GM23248 (cell line): ENCODE measurements at regions not wholly inside any gene's neighbourhood (a gene's known extent, or its start where the extent isn't known, plus 50 kb on each side); places are given as distances from the start of the nearest gene placed in this dataset.

Experiments used
- DNase-seq: peaks from one replicate; pipeline ENCODE4 v3.0.0-alpha.2; 2015
- H2AFZ ChIP-seq: fragments of 200-600 bp; sonication (generic); 2 replicates; pipeline ENCODE4 v1.6.1; 2016; ENCODE audit warnings: antibody characterized with exemption
- H3F3A ChIP-seq: fragments of 200-600 bp; sonication (generic); 2 replicates; pipeline ENCODE4 v1.6.1; 2016; ENCODE audit warnings: mild to moderate bottlenecking, antibody characterized with exemption, mixed run types; ENCODE audit not compliant: insufficient read depth
- H3K27ac ChIP-seq: fragments of 200-600 bp; sonication (generic); 2 replicates; pipeline ENCODE4 v1.5.1; 2016; ENCODE audit warnings: mild to moderate bottlenecking
- H3K27me3 ChIP-seq: fragments of 200-600 bp; sonication (generic); replicated peaks from 2 replicates; pipeline ENCODE4 v1.6.1; 2016; ENCODE audit warnings: mild to moderate bottlenecking; ENCODE audit not compliant: insufficient read depth
- H3K36me3 ChIP-seq: fragments of 200-600 bp; sonication (generic); 2 replicates; pipeline ENCODE4 v1.6.1; 2016; ENCODE audit warnings: low read depth, mild to moderate bottlenecking
- H3K4me1 ChIP-seq: fragments of 200-600 bp; sonication (generic); 2 replicates; pipeline ENCODE4 v1.6.1; 2016; ENCODE audit warnings: mild to moderate bottlenecking; ENCODE audit not compliant: insufficient read depth
- H3K4me2 ChIP-seq: fragments of 200-600 bp; sonication (generic); one replicate; pipeline ENCODE4 v1.6.1; 2016; ENCODE audit warnings: mild to moderate bottlenecking; ENCODE audit not compliant: unreplicated experiment
- H3K4me3 ChIP-seq: fragments of 200-600 bp; sonication (generic); 2 replicates; pipeline ENCODE4 v1.5.1; 2016; ENCODE audit warnings: mild to moderate bottlenecking
- H3K79me2 ChIP-seq: fragments of 200-600 bp; sonication (generic); 2 replicates; pipeline ENCODE4 v1.6.1; 2016; ENCODE audit warnings: mild to moderate bottlenecking; ENCODE audit not compliant: insufficient read depth
- H3K9ac ChIP-seq: fragments of 200-600 bp; sonication (generic); 2 replicates; pipeline ENCODE4 v1.6.1; 2016; ENCODE audit warnings: mild to moderate bottlenecking
- H3K9me2 ChIP-seq: fragments of 200-600 bp; sonication (generic); 2 replicates; pipeline ENCODE4 v1.6.1; 2016; ENCODE audit warnings: mixed run types, mild to moderate bottlenecking, moderate library complexity; ENCODE audit not compliant: insufficient read depth
- H3K9me3 ChIP-seq: fragments of 200-600 bp; sonication (generic); one replicate; pipeline ENCODE4 v1.6.1; 2017; ENCODE audit warnings: low read depth
- H4K20me1 ChIP-seq: fragments of 200-600 bp; sonication (generic); 2 replicates; pipeline ENCODE4 v1.6.0; 2016; ENCODE audit not compliant: insufficient read depth
- EZH2 ChIP-seq: fragments of 200-600 bp; sonication (generic); IDR thresholded peaks from 2 replicates; pipeline ENCODE4 v1.6.1; 2018; ENCODE audit warnings: antibody characterized with exemption, mild to moderate bottlenecking; ENCODE audit not compliant: insufficient read depth, poor library complexity, severe bottlenecking
- EZH2phosphoT487 ChIP-seq: fragments of 200-600 bp; sonication (generic); IDR thresholded peaks from 2 replicates; pipeline ENCODE4 v1.6.1; 2018; ENCODE audit warnings: antibody characterized with exemption, moderate library complexity, mild to moderate bottlenecking, low read depth; ENCODE audit not compliant: insufficient read depth
- WGBS, 2 experiments: methylation state at CpG; one replicate each; pipeline ENCODE4 v1.1.6; 2015 to 2017; ENCODE audit warnings: low lambda C conversion rate in 2 of 2, low coverage in 1 of 2; ENCODE audit errors: missing lambda C conversion rate in 2 of 2; 5-methylcytosine and 5-hydroxymethylcytosine counted together
- in situ Hi-C: fragments of 300-500 bp; cut with MboI; formaldehyde crosslinking; loops from 2 replicates; pipeline ENCODE4 v1.15.0; 2020

- Histone ChIP-seq H3K27me3 (no peaks in the 10 kb centered on the region), H2AFZ (no peak overlapping the region), H3F3A (no peaks in the 10 kb centered on the region), H3K9me2 (no peaks in the 10 kb centered on the region), H3K4me3 (no peak overlapping the region), H3K27ac (no peak overlapping the region), H3K4me1 (no peaks in the 10 kb centered on the region), H3K36me3 (no peaks in the 10 kb centered on the region), H3K4me2 (no peak overlapping the region), H3K79me2 (no peaks in the 10 kb centered on the region), H3K9me3 (no peaks in the 10 kb centered on the region), H4K20me1 (no peaks in the 10 kb centered on the region), H3K9ac (no peak overlapping the region)
- TF ChIP-seq EZH2phosphoT487 (no peak), EZH2 (no peak)
- in situ Hi-C loops = no loop called here
- no peak for DNase-seq
Observed at GRCh38 chr7:49433794-49434193, 339.6 kb upstream of the VWC2 start.

GRCh38 chr7:49434846-49435245, 338.6 kb upstream of the VWC2 start:
- WGBS, 2 experiments = 0 to 13% methylated on average over 1 of the region's 1 CpG
- H3K9me2 ChIP-seq = no peaks in the 10 kb centered on the region
- H3K27me3 ChIP-seq = no peaks in the 10 kb centered on the region

GRCh38 chr7:49438281-49438680, 335.2 kb upstream of the VWC2 start:
- in situ Hi-C loops = no loop called here
- no peaks in the 10 kb centered on the region for H3K4me1 ChIP-seq
- H3F3A ChIP-seq = no peaks in the 10 kb centered on the region
- 36 to 41% methylated on average over 4 of the region's 4 CpGs for WGBS, 2 experiments
- no peak for TF ChIP-seq EZH2
- H4K20me1 ChIP-seq = no peaks in the 10 kb centered on the region
- no peaks in the 10 kb centered on the region for H3K9me2 ChIP-seq
- no peak overlapping the region for H3K4me2 ChIP-seq
- H3K4me3 ChIP-seq = no peak overlapping the region
- no peaks in the 10 kb centered on the region for H3K36me3 ChIP-seq
- no peak for DNase-seq
- H3K9ac ChIP-seq = no peak overlapping the region
- no peaks in the 10 kb centered on the region for H3K9me3 ChIP-seq
- no peak overlapping the region for H2AFZ ChIP-seq
- no peak overlapping the region for H3K27ac ChIP-seq
- H3K79me2 ChIP-seq = no peaks in the 10 kb centered on the region
- no peaks in the 10 kb centered on the region for H3K27me3 ChIP-seq

More at GRCh38 chr7:49434846-49435245, 338.6 kb upstream of the VWC2 start:
- H3K4me3 ChIP-seq = no peak overlapping the region
- no peak overlapping the region for H3K4me2 ChIP-seq
- no peaks in the 10 kb centered on the region for H3K36me3 ChIP-seq
- no peak for DNase-seq
- H3K79me2 ChIP-seq = no peaks in the 10 kb centered on the region
- H3K9me3 ChIP-seq = no peaks in the 10 kb centered on the region
- H2AFZ ChIP-seq = no peak overlapping the region
- no peak overlapping the region for H3K27ac ChIP-seq
- in situ Hi-C loops = no loop called here
- no peak for TF ChIP-seq EZH2phosphoT487
- no peak for TF ChIP-seq EZH2
- no peaks in the 10 kb centered on the region for H3K4me1 ChIP-seq
- H4K20me1 ChIP-seq = no peaks in the 10 kb centered on the region
- no peaks in the 10 kb centered on the region for H3F3A ChIP-seq
- no peak overlapping the region for H3K9ac ChIP-seq

GRCh38 chr7:49443515-49443914, 329.9 kb upstream of the VWC2 start:
- in situ Hi-C loops = no loop called here
- Histone ChIP-seq H3K4me3 (no peak overlapping the region), H3K9me2 (no peaks in the 10 kb centered on the region), H3K27ac (no peak overlapping the region), H3K27me3 (no peaks in the 10 kb centered on the region), H3K36me3 (no peaks in the 10 kb centered on the region), H3K4me2 (no peak overlapping the region), H4K20me1 (no peaks in the 10 kb centered on the region), H2AFZ (no peak overlapping the region), H3K4me1 (no peaks in the 10 kb centered on the region), H3K9me3 (no peaks in the 10 kb centered on the region), H3F3A (no peaks in the 10 kb centered on the region), H3K79me2 (no peaks in the 10 kb centered on the region), H3K9ac (no peak overlapping the region)
- 20 to 21% methylated on average over 2 of the region's 2 CpGs for WGBS, 2 experiments
- DNase-seq = no peak
- no peak for TF ChIP-seq EZH2phosphoT487

- in situ Hi-C loops = no loop called here
- DNase-seq = no peak
- H3K9me3 ChIP-seq = no peaks in the 10 kb centered on the region
- H3K4me3 ChIP-seq = no peak overlapping the region
- no peak overlapping the region for H3K9ac ChIP-seq
- H3F3A ChIP-seq = no peaks in the 10 kb centered on the region
- no peak overlapping the region for H2AFZ ChIP-seq
- H3K4me2 ChIP-seq = no peak overlapping the region
- no peaks in the 10 kb centered on the region for H3K27me3 ChIP-seq
- TF ChIP-seq EZH2 = no peak
- no peak for TF ChIP-seq EZH2phosphoT487
- no peak overlapping the region for H3K27ac ChIP-seq
- H3K4me1 ChIP-seq = no peaks in the 10 kb centered on the region
- no peaks in the 10 kb centered on the region for H3K9me2 ChIP-seq
- 52 to 56% methylated on average over 12 to 16 of the region's 16 CpGs for WGBS, 2 experiments
- H3K79me2 ChIP-seq = no peaks in the 10 kb centered on the region
- no peaks in the 10 kb centered on the region for H3K36me3 ChIP-seq
- H4K20me1 ChIP-seq = no peaks in the 10 kb centered on the region
Observed at GRCh38 chr7:49453486-49453885, 320.0 kb upstream of the VWC2 start.
